Hematopoietic multipotent progenitor cell treated with erythropoietin and hydrocortisone succinate and interleukin-3 and kit ligand, for 17 days (in vitro differentiated cells): ENCODE measurements at regions not wholly inside any gene's neighbourhood (a gene's known extent, or its start where the extent isn't known, plus 50 kb on each side); places are given as distances from the start of the nearest gene placed in this dataset.
A peak's percentile ranks its signal among the peaks of the same experiment; 100 is the strongest.
"Not testable (repeated sequence)": the region's sequence is repeated elsewhere in the genome, so short reads cannot be mapped to it uniquely, and the experiment has no call there.

Experiments
- DNase-seq: peaks from one replicate; pipeline ENCODE4 v3.0.0-alpha.2; 2015; ENCODE audit warnings: low spot score

DNA sequence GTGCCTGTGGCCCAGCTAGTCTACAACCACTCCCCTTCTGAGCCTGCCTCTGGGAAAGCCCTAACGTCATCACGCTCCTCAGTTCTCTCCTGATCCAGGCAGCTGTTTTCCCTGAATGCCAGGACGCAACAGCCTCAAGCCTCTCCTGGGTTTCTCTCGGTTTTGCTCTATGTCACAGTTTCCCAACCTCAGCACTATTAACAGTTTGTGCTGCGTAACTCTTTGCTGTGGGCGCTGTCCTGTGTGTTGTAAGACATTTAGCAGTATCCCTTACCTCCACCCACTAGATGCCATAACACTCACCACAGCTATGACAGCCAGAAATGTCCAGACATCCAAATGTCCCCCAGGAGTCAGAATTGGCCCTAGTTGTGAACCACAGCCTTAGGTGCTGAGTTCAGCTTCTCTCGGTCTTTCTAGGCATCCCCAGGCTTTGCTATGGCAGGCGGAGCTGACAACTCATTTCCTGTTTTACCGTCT is 226.3 kb upstream of the NPVF start:
- DNase-seq, result no peak

GRCh38 chr7:25455683-25456251 is 227.5 kb upstream of the NPVF start:
- DNase-seq, result no peak

GRCh38 chr7:25456467-25457171 is 228.3 kb upstream of the NPVF start:
- no peak for DNase-seq

- no peak for DNase-seq
These were observed 230.8 kb upstream of the NPVF start for GRCh38 chr7:25459057-25459456.

DNA sequence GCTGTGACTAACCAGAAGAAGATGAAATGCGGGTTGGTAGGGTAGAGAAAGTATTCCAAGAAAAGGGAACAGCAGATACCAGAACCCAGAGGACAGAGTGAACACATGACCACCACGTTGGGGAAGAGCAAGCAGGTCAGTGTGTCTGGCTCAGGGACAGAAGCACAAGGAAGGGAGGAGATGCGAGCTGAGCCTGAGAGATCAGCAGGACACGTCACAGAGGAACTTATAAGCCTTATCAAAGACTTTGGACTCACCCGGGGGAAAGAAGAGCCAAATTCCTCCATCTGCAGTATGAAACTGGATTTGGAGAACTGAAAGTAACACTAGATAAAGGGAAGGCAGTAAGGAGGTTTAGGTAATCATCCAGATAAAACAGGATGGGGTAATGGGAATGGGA is 232.1 kb upstream of the NPVF start:
- no peak for DNase-seq

DNA sequence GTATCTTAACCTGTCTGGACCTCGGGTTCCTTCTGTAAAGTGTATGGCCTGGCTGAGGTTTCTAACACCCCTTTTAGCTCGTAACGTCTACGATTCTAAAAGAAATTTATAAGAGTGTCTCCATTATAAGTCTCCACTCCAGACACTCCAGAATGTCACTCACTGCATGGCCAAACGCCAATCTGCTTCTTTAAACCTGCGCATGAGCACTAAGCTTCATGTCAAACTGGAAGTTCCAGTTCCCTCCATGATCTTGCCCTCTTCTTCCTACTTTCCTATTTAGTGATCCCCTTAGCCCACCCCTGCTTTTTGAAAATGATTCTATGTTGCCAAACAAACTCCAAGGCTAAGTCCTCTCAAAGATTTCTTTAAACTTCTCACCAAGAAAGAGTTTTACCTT is 241.4 kb upstream of the NPVF start:
- no peak for DNase-seq

- DNase-seq, result no peak
These were observed 248.7 kb upstream of the NPVF start for GRCh38 chr7:25476863-25477499.

DNA sequence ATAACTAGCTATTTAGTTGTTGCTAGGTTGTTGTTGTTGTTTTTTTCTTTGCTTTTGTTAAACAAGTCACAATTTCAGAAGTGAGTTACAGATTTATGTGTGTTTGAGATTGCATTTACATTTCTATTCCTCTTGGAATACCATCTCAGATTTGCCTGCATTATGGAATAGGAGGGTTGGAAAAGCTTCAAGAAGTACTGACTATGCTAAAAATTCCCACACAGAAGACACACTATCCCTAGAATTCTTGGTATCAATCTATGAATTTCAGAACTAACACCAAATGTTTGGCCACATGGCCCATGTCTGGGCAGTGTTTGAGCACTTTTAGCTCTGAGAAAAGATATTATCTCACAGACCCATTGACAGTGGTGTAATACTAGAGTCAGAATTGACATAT is 249.9 kb upstream of the NPVF start:
- not testable (repeated sequence) for DNase-seq

DNA sequence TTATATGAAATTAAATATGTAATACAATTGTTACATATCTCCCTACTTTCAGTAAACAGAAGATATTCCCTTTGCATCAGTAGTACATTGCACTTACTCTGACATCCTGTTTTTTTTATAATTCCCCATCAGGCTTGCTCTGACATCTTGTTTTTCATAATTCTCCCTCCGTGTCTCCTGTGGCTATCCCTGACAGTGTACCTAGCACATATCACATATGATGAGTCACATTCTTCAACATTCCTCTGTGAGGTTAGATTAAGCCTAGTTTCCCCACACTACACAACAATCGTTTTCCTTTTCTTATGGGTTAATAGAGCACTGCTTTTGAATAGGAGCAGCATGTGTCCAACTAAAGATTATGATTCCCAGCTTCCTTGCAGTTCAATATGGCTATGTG is 250.6 kb upstream of the NPVF start:
- DNase-seq, result no peak

GRCh38 chr7:25481891-25482290 is 253.6 kb upstream of the NPVF start:
- no peak for DNase-seq

GRCh38 chr7:25482631-25483030 is 254.3 kb upstream of the NPVF start:
- DNase-seq, result no peak

DNA sequence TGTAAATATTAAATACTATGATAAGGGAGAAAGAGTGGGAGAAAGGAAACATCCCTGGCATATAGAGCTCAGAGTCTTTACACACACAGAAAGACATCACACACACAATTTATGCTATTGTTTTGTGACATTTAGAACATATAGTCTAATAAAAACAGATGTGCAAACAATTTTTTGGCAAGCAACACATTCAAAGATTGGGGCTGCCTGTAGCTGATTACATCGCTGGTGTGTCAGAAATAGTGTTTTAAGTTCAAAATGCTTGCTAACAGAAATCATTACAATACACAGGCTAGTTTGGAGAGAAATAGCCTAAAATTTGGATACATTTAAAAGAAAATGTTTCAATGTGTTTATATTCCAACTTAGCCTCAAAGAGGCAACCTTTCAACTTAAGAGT is 256.7 kb upstream of the NPVF start:
- no peak for DNase-seq

DNA sequence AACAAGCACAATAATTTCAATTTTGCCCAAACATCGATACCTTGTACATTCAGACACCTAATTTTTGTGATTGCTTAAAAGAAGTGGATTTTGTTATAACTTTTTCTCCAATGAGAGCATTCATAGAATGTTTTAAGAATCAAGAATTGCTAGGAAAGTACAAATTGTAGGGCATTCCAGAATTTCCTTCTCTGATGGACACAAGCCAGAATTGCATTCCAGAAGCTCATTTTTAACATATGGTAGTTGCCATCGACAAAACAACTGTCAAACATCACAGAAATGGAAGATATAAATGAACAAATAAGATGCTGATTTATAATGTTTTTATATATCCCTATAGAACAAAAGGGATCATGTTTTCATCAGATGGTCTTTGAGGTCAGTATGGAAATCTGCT is 258.4 kb upstream of the NPVF start:
- no peak for DNase-seq

- no peak for DNase-seq
These were observed 265.6 kb upstream of the NPVF start for GRCh38 chr7:25493805-25494366.

DNA sequence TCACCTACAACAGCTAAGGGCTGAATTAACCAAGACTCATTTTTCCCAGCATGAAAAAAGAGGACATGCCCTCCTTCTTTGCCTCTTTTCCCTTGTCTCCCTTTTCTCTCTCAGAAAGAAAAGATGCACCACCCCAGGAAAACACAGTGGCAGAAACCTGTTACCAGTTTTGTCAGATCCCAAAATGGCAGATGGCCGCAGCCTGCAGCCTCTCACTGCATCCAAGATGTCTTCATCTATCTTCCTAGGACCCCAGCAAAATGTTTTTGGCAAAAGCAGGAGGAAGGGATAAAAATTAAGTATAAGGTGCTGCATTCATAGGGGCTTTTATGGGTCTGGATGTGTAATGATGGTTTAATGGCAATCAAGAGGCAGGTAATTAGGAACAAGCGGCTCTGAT is 266.6 kb upstream of the NPVF start:
- no peak for DNase-seq

GRCh38 chr7:25495342-25496250 is 267.3 kb upstream of the NPVF start:
- DNase-seq, result peak; percentile 31

GRCh38 chr7:25496476-25497368 is 268.4 kb upstream of the NPVF start:
- DNase-seq, result no peak

DNA sequence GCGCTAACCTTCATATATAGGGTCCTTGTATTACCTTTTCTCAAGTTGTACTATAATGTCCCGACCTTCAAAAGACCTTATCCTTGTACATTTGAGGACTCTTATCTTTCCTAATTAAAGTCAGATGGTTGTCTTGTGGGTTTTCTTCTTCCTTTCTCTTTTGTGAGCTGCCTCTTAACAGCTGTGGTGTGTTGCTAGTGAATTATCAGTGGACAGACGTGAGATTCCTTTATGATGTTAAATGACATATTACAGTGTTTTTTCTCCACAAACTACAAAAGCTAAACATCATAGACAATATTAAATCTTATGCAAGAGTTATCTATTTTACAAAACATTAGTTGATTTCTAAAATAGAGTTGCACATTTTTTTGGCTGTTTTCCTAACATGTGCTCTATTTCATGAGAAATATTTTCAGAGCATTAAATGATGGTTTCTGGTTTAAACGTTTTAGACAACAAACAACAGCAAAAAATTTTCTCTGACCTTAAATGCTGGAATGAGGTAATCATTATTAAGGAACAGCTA is 272.2 kb upstream of the NPVF start:
- no peak for DNase-seq

DNA sequence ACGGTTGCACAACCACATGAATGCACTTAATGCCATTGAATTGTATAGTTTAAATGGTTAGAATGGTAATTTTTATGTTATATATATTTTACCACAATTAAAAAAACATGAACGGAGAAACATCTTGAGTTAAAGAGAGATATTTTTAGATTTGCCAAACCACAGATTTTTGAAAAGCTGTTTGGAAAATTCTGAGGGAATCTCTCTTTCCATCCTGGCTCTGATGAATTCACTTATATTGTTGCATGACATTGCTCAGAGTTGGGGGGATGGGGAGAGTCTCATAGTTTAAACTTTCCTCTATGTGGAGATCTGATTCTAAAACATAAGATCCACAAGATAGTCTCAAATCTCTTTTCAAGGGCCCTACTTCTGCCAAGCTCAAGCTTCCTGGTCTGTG is 275.0 kb upstream of the NPVF start:
- DNase-seq, result no peak

GRCh38 chr7:25512061-25512687 is 283.9 kb upstream of the NPVF start:
- DNase-seq, result no peak
